Mammary epithelial cell (primary cell): ENCODE measurements at regions not wholly inside any gene's neighbourhood (a gene's known extent, or its start where the extent isn't known, plus 50 kb on each side); places are given as distances from the start of the nearest gene placed in this dataset.

Experiments used
- EZH2 ChIP-seq: IDR thresholded peaks from 2 replicates; pipeline ENCODE4 v1.6.1; 2012; ENCODE audit warnings: low read length, inconsistent platforms, borderline replicate concordance
- TF ChIP-seq, protein P1 (sequence below), 2 donors: IDR thresholded peaks in 1 of 2; conservative IDR thresholded peaks in 1 of 2; 2 replicates each; pipeline ENCODE4 v1.5.1; 2011 to 2012; ENCODE audit warnings: inconsistent platforms in 2 of 2, low read length in 2 of 2, mild to moderate bottlenecking in 2 of 2, control low read depth in 1 of 2, low read depth in 1 of 2; ENCODE audit not compliant: insufficient read depth in 1 of 2; ENCODE audit errors: extremely low read depth in 1 of 2

DNA sequence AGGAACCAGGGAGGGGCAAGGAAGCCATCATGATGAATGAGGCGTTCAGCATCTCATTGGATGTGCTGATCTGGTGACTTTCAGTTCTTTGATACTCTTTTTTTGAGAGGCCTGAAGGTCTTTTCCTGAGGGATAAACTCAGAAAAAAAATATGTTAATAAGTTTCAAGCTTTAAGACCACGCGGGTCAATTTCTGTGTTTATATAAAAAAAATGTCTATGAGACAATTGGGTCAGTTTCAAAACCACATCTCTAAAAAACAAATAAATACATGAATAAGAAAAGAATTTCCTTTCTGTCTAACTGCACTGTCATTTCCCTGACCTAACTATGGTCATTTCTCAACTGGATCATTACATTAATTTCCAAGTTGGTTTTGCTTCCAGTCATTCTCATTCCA, 62.6 kb downstream of the TRIML1 start:
- TF ChIP-seq, protein P1, sequence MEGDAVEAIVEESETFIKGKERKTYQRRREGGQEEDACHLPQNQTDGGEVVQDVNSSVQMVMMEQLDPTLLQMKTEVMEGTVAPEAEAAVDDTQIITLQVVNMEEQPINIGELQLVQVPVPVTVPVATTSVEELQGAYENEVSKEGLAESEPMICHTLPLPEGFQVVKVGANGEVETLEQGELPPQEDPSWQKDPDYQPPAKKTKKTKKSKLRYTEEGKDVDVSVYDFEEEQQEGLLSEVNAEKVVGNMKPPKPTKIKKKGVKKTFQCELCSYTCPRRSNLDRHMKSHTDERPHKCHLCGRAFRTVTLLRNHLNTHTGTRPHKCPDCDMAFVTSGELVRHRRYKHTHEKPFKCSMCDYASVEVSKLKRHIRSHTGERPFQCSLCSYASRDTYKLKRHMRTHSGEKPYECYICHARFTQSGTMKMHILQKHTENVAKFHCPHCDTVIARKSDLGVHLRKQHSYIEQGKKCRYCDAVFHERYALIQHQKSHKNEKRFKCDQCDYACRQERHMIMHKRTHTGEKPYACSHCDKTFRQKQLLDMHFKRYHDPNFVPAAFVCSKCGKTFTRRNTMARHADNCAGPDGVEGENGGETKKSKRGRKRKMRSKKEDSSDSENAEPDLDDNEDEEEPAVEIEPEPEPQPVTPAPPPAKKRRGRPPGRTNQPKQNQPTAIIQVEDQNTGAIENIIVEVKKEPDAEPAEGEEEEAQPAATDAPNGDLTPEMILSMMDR (conservative IDR thresholded peaks at IDR 0.05 in 1 of 2, IDR thresholded peaks at IDR 0.05 in 1 of 2; ENCODE audit: extremely low read depth in 1 of 2, insufficient read depth in 1 of 2, low read depth in 1 of 2, low read length in 2 of 2): no peak
- no peak for TF ChIP-seq EZH2
